HS-5 (cell line): ENCODE measurements at regions not wholly inside any gene's neighbourhood (a gene's known extent, or its start where the extent isn't known, plus 50 kb on each side); places are given as distances from the start of the nearest gene placed in this dataset.
"Not testable (repeated sequence)": the region's sequence is repeated elsewhere in the genome, so short reads cannot be mapped to it uniquely, and the experiment has no call there.

Experiments used
- DNase-seq: peaks from one replicate; pipeline ENCODE4 v3.0.0-alpha.2; 2012; ENCODE audit warnings: low read depth

DNA sequence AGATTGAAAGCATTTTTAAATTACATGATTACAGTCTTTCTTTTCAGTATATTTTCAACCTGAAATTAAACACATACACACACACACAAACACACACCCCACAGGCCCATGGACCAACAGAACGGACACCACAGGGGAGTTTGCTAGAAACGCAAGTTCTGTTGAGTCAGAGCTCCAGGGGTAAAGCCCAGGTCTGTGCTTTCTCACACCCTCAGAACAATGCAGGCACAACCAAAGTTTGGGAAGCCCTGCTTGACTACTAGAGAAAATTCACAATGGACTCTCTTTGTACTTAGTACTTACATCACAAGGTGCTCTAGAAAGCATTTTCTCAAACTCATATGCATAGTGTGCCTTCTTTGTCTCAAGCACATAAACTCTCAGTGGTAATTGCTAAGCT is 704.0 kb upstream of the IGFBP3 start:
- no peak for DNase-seq

DNA sequence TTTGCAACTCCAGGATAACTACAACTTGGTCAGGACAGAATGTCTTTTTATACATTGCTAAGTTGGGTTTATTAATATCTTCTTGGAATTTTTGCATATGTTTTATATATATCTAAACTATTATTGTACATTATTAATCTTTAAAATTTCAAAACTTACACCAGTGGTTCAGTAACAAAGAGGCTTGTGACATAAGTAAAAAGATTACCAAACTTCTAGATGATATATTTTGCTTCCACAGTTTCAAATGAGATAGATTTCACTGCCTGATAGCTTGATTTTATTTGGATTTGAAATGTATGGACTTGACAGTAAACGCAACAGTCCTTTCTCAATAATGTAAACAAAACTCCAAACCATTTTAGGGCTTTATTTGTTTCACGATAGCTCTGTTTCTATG is 701.2 kb upstream of the IGFBP3 start:
- no peak for DNase-seq

DNA sequence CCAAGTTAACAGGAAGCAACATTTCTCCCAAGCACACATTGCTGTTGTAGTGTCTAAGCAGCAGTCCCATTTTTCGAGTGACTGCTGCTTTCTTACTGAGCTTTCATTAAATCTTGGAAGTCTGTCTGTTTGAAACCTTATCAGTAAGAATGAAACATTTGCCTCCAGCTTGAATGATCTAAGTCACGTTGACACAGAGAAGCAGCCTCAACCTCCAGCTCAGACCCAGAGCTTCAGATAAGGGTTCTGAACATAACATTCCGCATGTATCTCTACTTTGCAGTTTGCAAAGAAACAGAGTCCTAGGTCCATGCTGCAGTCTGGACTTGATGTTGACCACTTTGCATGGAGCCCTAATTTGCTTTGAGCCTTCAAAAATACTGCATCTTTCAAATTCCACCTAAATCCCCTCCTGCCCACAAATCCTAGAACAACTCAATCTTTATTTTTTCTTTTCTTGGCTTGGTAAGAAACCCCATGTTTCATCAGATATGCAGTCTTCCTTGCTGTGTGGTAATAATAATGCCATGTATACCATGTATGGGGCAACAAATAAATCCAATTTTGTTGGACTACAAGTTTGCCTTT is 698.7 kb upstream of the IGFBP3 start:
- no peak for DNase-seq

DNA sequence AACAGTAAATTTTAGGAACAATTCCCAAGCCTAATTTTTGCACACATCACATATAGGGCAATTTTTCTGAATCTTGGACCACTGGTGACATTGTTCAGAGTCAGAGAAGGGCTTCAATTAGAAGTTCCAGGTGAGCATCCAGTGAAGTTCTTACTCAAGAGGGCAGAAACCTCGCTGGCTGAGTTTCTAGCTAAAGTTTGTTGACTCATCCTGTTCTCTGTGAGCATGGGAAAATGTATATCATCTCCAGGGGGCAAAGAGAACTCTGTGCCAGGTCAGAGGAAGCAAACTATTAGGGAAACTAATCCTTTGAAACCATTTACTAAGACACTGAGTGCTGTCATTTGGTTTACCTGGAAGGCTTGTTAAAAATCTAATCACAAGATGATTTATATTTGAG is 695.6 kb upstream of the IGFBP3 start:
- no peak for DNase-seq

DNA sequence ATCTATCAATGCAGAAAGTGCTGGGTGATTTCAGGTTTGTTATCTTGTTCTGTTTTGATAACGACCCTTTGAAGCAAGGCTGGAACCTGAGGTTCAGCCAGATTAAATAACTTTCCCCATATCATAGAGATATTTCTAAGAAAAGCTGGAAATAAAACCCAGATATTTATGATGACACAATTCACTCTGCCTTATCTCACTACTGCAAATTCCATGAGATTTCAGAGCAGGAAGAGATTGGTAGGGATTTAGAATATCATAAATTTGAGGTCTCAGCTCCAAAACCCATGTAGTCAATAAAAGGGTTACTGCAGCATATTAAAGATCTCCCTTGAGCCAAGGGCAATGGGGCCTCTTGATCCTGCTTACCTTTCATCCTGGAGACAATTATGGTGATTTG is 692.5 kb upstream of the IGFBP3 start:
- DNase-seq, result no peak

DNA sequence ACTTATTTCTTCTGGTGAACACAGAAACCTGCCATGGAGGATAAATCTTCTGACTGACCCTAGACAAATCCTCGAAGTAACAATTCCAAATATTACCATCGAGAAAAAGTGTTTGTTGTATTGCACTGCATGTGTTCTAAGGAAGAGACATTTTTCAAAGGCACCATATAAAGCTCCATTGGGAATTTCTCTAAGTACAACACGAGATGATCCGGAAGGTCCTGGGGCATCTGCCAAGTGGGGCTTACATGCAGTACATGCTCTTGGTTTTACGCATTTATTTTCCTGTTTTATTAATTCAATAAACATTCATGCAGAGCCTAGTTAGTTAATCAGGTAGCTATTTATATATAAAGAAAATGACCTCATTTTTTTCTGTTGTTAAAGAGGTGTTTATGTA is 692.0 kb upstream of the IGFBP3 start:
- no peak for DNase-seq

DNA sequence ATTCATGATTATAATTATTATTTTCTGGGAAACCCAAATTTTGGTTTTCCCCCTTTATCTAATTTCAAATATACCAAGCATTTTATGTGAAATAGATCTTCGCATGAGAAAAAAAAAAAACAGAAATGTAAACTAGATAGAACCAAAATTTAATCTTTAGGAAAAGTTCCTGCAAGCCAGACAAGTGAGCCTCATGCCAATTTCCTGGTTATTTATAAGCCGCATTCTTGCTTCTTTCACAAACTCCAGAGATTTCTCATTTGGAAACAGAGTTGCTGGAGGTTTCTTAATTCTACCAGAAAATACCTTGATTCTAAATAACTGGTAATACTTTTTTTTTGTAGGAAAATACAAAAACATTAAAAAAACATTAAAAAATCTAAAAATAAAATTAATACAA is 690.4 kb upstream of the IGFBP3 start:
- no peak for DNase-seq

DNA sequence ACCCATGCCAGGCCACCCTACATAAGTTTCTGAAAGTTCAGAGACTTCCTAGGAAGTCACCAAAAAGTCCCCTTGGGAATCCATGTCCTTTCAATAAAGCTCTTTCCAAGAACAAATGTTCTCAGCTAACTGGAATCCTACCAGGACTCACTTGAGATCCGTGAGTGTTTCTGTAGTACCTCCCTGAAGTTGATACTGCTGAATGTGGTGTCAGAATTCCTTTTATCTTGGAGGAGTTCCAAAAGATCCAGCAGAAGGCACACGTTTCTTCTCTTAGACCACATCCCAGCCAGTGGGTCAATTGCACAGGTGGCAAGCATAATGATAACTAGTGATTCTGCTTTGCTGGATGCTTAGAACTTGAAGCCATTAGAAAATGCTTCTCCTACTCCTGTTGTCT is 689.7 kb upstream of the IGFBP3 start:
- DNase-seq, result no peak

DNA sequence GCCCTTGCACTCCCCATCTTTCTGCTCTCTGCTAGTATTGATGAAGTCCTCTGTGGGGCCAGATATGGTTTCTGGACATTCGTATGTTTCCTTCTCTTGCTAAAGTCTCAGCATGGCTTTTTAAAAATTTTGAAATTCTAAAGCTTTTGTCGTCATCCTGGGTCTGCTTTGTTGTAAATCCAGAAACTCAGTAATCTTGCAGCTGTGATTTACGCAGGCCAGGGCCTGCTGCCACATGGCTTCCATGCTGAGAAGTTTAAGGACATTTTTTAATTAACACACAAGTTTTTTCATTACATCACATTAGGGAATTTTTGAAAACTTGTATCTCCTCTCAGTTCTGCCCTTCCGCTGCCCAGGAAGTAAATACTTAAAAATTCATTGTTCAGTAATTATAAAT is 686.1 kb upstream of the IGFBP3 start:
- DNase-seq, result no peak

DNA sequence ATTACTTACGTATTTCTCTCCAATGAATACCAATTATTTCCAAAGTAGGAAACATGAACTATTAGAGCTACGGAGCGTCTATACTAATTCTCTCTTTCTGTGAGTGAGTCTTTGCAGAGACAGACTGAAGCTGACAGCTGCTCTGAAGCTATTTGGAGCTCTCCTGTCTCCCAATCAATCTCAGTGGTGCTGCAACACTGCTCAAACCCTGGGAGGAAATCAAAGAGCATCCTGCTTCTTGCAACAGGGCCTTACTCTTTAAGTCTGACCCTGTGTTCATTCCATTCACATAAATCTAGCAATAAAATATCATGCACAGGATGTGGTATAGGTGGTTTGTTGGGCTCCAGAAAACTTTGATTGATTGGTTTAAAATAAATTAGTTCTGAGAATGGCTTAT is 685.7 kb upstream of the IGFBP3 start:
- DNase-seq, result no peak

DNA sequence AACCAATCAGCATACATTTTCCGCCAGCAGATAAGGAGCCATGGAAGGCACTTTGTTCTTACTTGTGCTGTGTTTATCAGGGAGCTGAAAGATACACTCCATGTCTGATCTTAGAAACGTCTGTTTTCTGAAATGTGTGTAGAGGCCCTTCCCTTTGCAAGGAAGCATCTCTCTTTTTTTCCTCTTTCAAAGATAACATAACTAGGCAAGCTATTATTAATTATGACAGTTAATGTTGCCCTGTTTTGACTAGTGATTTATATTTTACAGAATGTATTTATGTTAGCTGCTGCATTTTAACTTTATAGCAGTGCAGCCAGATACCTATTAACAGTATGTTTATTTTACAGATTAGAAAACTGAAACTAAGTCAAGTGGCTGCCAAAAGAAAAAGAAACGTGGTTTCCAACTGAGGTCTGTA is 683.2 kb upstream of the IGFBP3 start:
- no peak for DNase-seq

DNA sequence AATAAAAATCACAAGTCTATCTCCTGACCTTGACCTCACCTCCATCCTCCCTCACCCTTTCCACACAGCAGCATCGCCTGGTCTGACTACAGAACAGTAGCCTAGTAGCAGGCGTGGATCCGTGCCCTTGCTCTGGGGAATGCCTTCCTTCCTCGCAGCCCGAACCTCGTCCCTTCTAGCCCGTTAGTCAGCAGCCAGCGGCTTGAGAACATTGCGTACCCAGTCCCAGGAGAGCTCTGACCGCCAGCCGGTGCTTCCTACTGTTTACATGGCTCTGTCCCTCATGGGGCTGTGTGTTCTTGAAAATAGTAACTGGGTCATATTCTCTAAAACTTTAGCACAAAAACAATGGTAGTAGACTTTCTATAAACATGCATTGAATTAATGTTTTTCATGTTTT is 682.7 kb upstream of the IGFBP3 start:
- no peak for DNase-seq

DNA sequence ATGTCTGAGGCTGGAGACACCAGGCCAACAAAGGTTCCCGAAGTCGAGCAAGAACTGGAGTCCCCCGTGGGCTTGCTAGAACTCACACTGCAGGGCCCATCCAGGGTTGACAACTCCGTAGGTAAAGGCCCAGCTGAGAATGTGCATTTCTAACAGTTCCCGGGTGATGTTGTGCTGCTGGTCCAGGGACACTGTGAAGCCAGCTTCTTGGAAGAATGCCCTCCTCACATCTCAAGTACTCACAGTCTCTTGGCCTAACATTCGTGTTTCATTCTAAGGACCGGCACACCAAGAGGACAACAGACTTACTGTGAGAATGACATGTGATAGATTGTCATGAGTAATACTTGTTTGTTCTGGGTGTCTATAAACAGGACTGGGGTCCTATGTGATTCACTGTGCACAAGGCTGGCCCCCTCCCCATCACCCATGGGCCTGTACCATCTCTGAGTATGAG is 682.3 kb upstream of the IGFBP3 start:
- DNase-seq, result no peak

DNA sequence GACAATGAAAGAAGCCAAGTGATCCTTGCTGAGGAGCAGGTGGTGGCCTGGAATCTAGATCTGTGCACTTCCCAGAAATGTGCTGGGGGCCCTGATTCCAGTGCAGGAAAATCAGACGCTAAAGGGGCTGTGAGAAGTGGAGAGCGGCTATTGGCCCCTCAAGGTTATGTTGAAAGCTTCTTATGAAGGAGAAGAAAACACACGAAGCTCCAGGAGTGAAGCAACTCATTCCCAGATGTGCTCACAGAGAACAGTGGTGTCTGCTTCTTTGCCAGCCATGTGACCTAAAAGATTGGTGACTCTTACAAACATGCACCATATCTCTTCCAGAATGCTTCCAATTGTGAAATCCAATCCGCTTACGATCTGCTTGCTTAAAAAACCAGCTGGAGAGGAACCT is 679.3 kb upstream of the IGFBP3 start:
- DNase-seq, result no peak

DNA sequence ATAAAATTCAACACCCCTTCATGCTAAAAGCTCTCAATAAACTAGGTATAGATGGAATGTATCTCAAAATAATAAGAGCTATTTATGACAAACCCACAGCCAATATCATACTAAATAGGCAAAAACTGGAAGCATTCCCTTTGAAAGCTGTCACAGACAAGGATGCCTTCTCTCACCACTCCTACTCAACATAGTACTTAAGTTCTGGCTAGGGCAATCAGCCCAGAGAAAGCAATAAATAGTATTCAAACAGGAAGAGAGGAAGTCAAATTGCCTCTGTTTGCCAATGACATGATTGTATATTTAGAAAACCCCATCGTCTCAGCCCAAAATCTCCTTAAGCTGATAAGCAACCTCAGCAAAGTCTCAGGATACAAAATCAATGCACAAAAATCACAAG is 673.8 kb upstream of the IGFBP3 start:
- DNase-seq, result not testable (repeated sequence)

DNA sequence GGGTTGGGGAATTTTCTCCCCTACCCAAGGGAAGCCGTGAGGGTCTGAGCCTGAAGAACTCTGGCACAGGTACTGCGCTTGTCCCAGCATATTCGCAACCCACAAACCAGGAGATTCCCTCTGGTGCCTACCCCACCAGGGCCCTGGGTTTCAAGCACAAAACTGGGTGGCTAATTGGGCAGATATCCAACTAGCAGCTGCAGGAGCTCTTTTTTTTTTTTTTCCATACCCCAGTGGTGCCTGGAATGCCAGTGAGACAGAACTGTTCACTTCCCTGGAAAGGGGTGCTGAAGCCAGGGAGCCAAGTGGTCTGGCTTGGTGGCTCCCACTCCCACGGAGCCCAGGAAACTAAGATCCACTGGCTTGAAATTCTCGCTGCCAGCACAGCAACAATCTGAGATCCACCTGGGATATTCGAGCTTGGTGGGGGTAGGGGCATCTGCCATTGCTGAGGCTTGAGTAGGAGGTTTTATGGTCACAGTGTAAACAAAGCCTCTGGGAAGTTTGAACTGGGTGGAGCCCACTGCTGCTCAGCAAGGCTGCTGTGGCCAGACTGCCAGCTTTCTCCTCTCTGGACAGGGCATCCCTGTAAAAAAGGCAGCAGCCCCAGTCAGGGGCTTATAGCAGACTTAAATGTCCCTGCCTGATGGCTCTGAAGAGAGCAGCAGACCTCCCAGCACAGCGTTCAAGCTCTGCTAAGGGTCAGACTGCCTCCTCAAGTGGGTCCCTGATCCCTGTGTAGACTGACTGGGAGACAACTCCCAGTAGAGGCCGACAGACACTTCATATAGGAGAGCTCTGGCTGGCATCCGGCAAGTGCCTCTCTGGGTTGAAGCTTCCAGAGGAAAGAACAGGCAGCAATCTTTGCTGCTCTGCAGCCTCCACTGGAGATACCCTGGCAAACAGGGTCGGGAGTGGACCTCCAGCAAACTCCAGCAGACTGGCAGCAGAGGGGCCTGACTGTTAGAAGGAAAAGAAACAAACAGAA is 670.1 kb upstream of the IGFBP3 start:
- DNase-seq, result not testable (repeated sequence)

DNA sequence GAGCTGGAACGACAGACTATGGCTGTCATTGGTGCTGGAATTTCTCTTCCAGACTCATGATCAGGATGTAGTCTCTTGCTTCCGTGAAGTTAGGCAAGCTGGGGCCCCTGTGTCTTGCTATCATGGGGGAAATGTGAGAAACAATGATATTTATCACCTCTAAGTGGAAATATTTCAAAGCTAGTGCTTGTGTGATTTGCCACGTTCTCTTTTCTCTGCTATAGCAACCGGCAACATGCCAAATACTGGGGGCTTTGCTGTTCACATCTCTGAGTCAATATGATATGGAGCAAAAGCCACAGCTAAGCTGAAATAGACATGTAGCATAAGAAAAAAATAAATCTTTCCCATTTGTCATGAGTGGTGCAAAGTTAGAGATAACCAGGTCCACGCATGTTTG is 668.2 kb upstream of the IGFBP3 start:
- no peak for DNase-seq

DNA sequence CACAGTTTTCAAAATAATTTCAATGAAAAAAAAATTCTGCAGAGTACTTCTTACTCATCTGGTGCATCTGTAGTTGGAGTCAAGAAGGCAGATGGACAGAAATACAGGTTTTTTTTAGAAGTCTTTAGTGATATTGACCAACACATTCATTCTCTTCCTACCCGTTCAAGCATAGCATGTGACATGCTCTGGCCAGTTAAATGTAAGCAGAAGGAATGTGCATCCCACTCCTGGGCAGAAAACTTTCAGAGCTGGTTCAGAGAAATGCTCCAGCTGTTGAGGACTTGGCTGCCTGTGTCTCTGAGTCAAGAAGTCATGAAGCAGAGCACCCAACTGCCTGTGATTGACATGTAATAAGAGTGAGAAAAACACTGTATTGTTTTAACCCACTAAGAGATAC is 665.3 kb upstream of the IGFBP3 start:
- DNase-seq, result no peak

DNA sequence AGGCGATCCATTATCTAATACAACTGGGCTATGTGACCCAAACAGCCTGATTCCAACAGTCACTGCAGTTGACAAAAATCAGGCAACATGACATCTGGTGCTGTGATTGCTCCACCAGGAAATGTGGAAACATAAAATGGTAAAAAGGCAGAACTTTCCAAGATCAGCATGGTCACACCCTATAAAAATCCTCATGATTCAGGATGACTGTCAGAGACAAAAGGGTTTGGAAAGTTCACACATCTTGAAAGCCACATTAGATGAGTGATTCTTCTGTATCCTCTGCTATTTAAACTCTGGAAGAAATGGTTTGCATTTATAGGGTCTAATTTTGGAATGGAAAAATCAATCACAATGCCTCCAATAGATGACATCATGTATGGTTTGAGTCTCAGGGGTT is 662.6 kb upstream of the IGFBP3 start:
- DNase-seq, result peak; percentile 88

DNA sequence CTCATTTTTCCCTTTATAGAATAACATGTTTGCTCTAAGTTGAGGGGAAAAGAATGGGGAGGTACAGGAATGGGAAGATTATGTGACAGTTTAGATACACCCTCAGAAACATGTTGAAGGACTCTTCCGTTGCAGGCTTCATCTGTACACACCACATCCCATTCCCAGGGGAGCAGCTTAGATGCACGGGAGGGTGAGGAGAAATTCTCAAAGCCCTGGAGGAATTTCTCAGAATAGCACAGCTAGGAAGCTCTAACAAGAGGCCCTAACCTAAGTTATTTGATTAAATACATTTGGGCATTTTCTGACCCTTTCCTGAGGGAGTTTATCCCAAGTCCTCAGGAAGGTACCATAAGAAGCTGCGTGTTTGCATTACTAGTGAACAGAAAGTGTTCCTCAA is 660.2 kb upstream of the IGFBP3 start:
- DNase-seq, result no peak

DNA sequence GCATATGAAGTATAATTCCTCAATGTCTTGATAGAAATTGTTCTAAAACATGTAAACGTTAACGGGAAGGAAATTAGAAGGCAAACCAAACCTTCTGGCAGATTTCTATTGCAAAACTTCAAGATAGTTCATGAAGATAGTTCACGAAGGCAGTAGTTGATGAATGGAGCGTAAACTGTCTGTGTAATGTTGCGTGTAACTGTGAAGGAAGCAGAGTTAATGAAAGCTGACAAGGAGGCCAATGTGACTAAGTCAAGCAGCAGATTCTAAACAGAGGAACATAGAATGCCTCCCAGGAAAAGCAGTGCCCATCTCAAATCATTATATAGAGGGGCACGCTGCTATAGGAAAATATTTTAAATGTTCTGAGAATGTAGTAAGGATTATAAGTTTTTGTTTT is 659.7 kb upstream of the IGFBP3 start:
- no peak for DNase-seq

DNA sequence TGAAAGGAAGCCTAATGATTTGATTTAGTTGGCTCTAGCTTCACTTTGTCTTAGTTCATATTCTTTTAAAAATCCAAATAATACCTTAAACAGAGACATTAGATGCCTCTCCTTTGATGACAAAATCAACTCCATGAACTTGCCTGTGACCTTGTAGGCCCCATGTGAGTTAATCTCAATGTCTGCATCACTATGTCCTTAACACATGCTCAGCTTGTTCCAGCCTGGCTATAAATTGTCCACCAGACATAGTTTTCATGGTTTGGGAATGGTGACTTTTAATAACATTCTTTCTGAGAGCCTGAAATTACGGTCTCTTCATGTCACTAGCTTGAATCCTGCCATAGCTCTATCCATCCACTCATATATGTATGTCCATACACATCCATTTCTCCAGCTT is 656.3 kb upstream of the IGFBP3 start:
- no peak for DNase-seq

DNA sequence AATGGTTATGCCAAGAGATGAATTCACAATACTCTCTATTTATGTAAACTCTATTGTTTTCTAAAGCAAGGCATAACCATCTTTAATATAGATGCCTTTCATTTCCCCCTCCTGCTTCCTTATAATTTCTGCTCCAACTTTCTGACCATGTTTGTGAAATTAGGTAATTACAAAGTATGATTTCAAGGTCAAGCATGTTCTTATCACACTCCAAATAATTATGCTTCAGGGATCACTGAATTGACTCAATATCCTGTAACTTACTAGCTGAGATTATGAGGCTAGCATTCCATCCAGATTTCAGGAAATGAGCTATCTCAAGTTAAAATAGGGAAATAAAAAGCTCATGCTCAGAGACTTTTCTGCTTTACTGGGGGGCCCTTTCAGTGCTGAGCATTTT is 655.9 kb upstream of the IGFBP3 start:
- DNase-seq, result peak; percentile 64

DNA sequence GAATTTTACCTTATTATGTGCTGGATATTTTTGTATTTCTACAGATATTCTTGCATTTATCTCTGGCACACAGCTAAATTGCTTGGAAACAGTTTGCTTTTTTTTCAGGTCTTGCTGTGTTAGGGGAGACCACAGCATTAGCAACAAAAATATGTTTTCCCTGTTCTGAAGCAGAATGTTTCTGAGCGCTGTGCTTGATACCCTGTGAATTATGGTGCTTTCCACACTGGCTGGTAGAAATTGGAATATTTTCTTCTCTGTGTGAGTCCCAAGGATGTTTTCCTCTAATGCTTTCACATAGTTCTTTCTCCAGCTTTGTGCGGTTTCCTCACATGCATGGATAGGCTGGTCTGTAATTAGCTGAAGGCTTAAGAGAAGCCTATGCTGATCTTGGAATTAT is 651.6 kb upstream of the IGFBP3 start:
- no peak for DNase-seq
